H4 (cell line): ENCODE measurements at regions not wholly inside any gene's neighbourhood (a gene's known extent, or its start where the extent isn't known, plus 50 kb on each side); places are given as distances from the start of the nearest gene placed in this dataset.
"Not testable (repeated sequence)": the region's sequence is repeated elsewhere in the genome, so short reads cannot be mapped to it uniquely, and the experiment has no call there.

Experiments
- DNase-seq: peaks from one replicate; pipeline ENCODE4 v3.0.0-alpha.2; 2015; ENCODE audit warnings: low spot score

GRCh38 chr2:94737145-94737544, 134.1 kb upstream of the TEKT4 start:
- not testable (repeated sequence) for DNase-seq

DNA sequence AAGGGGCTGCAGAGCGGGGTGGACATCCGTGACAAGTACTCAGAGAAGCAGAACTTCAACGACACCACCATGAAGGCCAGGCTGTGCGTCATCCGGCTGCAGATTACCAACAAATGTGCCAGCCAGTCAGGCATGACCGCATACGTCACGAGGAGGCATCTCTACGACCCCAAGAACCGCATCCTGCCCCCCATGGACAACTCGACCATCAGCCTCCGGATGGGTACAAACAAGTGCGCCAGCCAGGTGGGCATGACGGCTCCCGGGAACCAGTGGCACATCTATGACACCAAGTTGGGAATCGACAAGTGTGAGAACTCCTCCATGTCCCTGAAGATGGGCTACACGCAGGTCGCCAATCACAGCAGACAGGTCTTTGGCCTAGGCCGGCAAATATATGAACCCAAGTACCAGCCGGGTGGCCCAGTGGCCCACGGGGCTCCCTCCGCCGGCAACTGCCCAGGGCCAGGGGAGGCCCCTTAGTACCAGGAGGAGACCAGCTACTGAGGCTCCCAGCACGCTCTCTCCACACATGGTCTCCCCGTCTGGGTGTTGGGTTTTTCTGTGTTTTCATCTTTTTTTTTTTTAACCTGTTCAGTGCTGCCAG, 133.4 kb upstream of the TEKT4 start:
- DNase-seq: not testable (repeated sequence)

GRCh38 chr2:94753466-94753998, 117.7 kb upstream of the TEKT4 start:
- no peak for DNase-seq

DNA sequence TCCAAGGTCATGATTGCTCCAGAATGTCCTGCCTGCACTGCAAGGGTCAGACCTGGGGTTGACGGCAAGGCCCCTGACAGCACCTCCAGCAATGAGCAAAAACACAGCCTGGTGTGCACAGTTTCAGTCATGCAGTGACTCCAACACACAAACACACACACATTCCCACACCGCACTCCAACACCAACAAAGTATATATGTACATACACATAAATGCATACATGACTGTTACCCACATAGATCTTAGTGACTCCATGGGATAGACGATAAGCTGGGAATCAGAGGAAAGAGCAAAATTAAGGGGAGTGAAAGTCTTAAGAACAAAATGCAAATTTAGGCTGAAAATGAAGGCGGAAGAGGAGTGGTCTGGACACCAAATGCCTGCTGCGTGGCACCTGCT, 112.7 kb upstream of the TEKT4 start:
- no peak for DNase-seq

- no peak for DNase-seq
Observed at GRCh38 chr2:94759211-94759610, 112.0 kb upstream of the TEKT4 start.

DNA sequence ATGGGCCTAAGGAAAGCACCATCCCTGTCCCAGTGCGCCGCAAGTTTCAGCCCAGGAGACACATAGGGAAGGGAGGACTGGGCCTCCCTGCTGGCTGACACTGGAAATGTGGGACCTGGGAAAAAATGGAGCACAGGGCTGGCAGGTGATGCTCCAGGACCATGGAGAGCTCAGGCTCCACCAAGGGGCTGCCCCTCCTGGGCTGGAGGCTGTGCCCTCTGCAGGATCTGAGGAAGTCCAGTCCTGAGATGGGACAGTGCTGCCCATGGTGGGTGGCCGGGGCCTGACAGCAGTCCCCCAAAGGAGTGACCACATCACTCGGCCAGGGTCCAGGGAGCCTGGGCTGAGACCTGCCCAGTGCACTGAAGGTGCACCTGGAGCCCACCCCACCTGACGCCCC, 108.6 kb upstream of the TEKT4 start:
- DNase-seq: no peak

DNA sequence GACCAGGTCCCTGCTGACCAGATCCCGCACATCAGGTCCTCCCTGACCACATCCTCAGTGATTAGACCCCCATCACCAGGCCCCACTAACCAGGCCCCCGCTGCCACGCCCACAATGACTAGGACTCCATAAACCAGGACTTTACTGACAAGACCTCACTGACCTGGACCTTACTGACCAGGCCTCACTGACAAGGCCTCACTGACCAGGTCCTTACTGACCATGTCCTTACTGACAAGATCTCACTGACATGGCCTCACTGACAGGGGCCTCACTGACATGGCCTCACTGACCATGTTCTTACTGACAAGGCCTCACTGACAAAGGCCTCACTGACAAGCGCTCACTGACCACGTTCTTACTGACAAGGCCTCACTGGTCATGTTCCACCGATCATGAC, 107.9 kb upstream of the TEKT4 start:
- no peak for DNase-seq

- DNase-seq: not testable (repeated sequence)
Observed at GRCh38 chr2:94764331-94764730, 106.9 kb upstream of the TEKT4 start.

DNA sequence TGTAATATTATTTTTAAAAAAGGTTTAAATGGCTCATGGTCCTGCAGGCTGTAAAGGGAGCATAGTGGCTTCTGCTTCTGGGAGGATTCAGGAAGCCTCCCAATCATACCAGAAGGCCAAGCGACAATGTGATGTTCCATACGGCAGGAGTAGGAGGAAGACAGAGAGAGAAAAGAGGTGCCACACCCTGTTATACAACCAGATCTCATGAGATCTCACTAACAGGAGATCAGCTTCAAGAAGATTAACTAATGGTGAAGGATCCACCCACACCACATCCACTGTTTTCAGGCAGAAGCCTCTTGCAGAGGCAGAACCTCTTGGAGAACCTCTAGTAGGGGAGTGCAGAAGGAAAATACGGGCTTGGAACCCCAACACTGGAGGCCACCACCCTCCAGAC, 103.9 kb upstream of the TEKT4 start:
- DNase-seq: no peak

- no peak for DNase-seq
Observed at GRCh38 chr2:94769733-94770132, 101.5 kb upstream of the TEKT4 start.

GRCh38 chr2:94774851-94775250, 96.4 kb upstream of the TEKT4 start:
- no peak for DNase-seq

- DNase-seq: no peak
Observed at GRCh38 chr2:94776036-94776435, 95.2 kb upstream of the TEKT4 start.

- not testable (repeated sequence) for DNase-seq
Observed at GRCh38 chr2:94785105-94785504, 86.1 kb upstream of the TEKT4 start.

- DNase-seq: not testable (repeated sequence)
Observed at GRCh38 chr2:94786424-94786823, 84.8 kb upstream of the TEKT4 start.

- DNase-seq: not testable (repeated sequence)
Observed at GRCh38 chr2:94790169-94790568, 81.1 kb upstream of the TEKT4 start.

- not testable (repeated sequence) for DNase-seq
Observed at GRCh38 chr2:94797235-94797634, 74.0 kb upstream of the TEKT4 start.
